ENCODE measurements at regions not wholly inside any gene's neighbourhood (a gene's known extent, or its start where the extent isn't known, plus 50 kb on each side); places are given as distances from the start of the nearest gene placed in this dataset.
"Not testable (repeated sequence)": the region's sequence is repeated elsewhere in the genome, so short reads cannot be mapped to it uniquely, and the experiment has no call there.

DNA sequence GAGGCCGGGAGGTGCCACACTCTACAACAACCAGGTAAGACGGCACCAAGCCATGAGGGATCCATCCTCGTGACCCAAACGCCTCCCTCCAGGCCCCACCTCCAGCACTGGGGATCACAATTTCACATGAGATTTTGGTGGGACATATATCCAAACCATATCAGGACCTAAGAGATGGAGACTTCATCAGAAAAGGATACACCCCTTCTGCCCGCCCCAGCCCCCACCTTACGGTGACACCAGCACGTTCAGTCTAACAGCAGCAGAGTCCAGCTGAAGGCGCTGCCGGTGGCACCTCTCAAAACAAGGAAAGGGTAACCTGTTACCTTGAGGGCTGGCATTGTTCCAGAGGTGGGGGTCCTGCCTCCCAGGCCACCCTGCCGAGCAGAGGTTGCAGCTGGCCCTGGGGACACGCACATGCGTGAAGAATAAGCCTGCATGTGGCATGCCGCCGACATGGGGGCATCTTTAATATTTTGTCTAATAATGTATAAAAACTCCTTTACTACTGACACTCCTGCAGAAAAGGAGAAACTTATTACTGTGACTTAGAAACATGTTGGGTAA, 154.4 kb downstream of the GALR1 start:
- TF ChIP-seq POLR2A (IDR thresholded peaks at IDR 0.05; ENCODE audit: extremely low read depth, insufficient read length) (no peak), MYC (IDR thresholded peaks at IDR 0.05; ENCODE audit: low read depth, low read length) (no peak)
- TF ChIP-seq, protein P1, sequence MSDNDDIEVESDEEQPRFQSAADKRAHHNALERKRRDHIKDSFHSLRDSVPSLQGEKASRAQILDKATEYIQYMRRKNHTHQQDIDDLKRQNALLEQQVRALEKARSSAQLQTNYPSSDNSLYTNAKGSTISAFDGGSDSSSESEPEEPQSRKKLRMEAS (IDR thresholded peaks at IDR 0.05; ENCODE audit: low read depth, low read length): no peak
- TF ChIP-seq, protein P2, sequence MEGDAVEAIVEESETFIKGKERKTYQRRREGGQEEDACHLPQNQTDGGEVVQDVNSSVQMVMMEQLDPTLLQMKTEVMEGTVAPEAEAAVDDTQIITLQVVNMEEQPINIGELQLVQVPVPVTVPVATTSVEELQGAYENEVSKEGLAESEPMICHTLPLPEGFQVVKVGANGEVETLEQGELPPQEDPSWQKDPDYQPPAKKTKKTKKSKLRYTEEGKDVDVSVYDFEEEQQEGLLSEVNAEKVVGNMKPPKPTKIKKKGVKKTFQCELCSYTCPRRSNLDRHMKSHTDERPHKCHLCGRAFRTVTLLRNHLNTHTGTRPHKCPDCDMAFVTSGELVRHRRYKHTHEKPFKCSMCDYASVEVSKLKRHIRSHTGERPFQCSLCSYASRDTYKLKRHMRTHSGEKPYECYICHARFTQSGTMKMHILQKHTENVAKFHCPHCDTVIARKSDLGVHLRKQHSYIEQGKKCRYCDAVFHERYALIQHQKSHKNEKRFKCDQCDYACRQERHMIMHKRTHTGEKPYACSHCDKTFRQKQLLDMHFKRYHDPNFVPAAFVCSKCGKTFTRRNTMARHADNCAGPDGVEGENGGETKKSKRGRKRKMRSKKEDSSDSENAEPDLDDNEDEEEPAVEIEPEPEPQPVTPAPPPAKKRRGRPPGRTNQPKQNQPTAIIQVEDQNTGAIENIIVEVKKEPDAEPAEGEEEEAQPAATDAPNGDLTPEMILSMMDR (IDR thresholded peaks at IDR 0.05; ENCODE audit: low read depth, low read length): no peak
- H3K4me3 ChIP-seq (ENCODE audit: low read depth, low read length): no peak overlapping the region
- DNase-seq (ENCODE audit: low read depth): no peak

DNA sequence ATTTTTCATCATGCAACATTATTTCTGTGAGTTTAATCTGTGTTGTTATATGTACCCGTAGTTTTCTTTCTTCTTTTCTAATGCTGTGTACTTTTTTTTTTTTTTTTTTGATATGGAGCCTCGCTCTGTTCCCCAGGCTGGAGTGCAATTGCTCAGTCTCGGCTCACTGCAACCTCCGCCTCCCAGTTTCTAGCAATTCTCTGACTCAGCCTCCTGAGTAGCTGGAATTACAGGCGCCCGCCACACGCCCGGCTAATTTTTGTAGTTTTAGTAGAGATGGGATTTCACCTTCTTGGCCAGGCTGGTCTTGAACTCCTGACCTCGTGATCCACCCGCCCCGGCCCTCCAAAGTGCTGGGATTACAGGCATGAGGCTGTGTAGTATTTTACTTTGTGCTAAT, 155.4 kb downstream of the GALR1 start:
- no peak for DNase-seq (ENCODE audit: low read depth)
- no peak overlapping the region for H3K4me3 ChIP-seq (ENCODE audit: low read depth, low read length)
- TF ChIP-seq, protein P1 (IDR thresholded peaks at IDR 0.05; ENCODE audit: low read depth, low read length): no peak
- TF ChIP-seq POLR2A (IDR thresholded peaks at IDR 0.05; ENCODE audit: extremely low read depth, insufficient read length) (no peak), MYC (IDR thresholded peaks at IDR 0.05; ENCODE audit: low read depth, low read length) (no peak)
- TF ChIP-seq, protein P2 (IDR thresholded peaks at IDR 0.05; ENCODE audit: low read depth, low read length): no peak

DNA sequence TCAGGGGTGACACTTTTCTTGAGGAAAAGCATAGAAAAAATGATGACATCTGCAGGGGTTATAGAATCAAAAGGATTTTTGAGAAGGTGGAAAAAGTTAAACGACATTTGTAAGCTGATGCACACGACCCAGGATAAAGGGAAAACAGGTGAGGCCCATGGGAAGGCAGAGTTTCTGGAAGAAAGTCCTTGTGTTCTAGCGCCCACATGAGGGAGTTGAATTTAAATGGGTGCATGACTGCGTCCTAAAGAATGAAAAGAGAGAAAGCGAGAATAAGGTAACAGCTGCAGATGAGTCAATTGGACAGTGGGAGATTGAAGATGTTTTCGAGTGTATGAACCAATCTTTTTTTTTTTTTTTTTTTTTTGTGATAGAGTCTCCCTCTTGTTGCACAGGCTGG, 158.1 kb downstream of the GALR1 start:
- no peak for DNase-seq (ENCODE audit: low read depth)
- H3K4me3 ChIP-seq (ENCODE audit: low read depth, low read length): no peak overlapping the region
- TF ChIP-seq, protein P1 (IDR thresholded peaks at IDR 0.05; ENCODE audit: low read depth, low read length): no peak
- TF ChIP-seq POLR2A (IDR thresholded peaks at IDR 0.05; ENCODE audit: extremely low read depth, insufficient read length) (no peak), MYC (IDR thresholded peaks at IDR 0.05; ENCODE audit: low read depth, low read length) (no peak)
- TF ChIP-seq, protein P2 (IDR thresholded peaks at IDR 0.05; ENCODE audit: low read depth, low read length): no peak

DNA sequence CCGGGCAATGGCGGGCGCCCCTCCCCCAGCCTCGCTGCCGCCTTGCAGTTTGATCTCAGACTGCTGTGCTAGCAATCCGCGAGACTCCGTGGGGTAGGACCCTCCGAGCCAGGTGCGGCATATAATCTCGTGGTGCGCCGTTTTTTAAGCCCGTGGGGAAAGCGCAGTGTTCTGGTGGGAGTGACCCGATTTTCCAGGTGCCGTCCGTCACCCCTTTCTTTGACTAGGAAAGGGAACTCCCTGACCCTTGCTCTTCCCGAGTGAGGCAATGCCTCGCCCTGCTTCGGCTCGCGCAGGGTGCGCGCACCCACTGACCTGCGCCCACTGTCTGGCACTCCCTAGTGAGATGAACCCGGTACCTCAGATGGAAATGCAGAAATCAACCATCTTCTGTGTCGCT, 171.9 kb downstream of the GALR1 start:
- not testable (repeated sequence) for DNase-seq (ENCODE audit: low read depth); H3K4me3 ChIP-seq (ENCODE audit: low read depth, low read length)

DNA sequence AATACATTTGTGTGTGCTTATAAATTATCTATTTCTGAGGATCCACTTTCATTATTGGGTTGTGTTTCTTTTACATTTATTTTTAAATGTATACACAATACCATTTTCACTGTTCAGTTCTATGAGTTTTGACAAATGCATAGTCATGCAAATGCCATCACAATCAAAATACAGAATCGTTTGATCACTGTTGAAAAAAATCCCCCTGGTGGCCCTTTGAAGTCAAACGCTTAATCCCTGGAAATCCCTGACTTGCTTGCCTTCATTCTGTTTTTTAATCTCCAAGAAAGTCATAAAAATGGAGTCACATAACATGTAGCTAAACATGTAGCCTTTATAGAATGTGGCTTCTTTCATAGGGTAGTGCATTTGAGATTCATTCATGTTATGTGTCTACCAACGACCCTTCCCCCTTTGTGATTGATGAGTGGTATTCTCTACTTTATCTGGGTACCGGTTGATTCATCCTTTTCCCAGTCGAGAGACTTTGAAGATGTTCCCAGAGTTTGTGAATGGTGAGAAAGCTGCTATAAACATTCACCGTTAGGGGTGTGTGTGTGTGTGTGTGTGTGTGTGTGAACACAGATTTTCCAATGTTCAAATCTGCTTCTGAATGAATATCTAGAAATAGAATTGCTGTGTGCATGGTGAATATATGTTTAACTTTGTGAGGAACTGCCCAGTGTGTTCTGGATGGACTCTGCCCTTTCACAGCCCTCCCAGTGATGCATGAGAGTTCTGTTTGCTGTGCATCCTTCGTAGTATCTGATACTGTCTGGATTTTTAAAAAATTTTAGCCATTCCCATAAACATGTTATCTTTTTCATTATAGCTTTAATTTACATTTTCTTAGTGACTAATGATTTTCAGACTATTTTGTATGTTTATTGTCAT, 173.6 kb downstream of the GALR1 start:
- H3K4me3 ChIP-seq (ENCODE audit: low read depth, low read length): no peak overlapping the region
- TF ChIP-seq, protein P2 (IDR thresholded peaks at IDR 0.05; ENCODE audit: low read depth, low read length): peak; percentile 6
- TF ChIP-seq, protein P1 (IDR thresholded peaks at IDR 0.05; ENCODE audit: low read depth, low read length): no peak
- TF ChIP-seq POLR2A (IDR thresholded peaks at IDR 0.05; ENCODE audit: extremely low read depth, insufficient read length) (no peak), MYC (IDR thresholded peaks at IDR 0.05; ENCODE audit: low read depth, low read length) (no peak)
- DNase-seq (ENCODE audit: low read depth): peak; percentile 14

DNA sequence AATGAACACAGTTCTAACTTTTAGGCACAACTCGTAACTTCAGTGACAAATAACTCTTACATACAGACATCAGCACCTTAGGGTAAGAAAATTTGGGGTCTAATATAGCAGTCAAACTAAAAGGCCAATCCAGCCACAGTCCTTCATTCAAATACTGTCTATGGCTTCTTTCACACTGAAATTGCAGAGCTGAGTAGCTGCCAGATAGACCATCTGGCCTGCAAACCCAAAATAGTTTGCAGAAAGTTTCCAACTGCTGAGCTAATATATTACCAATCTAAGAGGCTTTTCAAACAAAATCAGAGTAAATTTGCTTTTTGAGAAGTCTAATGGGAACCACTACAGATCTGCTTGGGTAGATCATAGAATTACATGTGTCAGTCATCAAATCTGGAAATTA, 183.4 kb downstream of the GALR1 start:
- TF ChIP-seq, protein P1 (IDR thresholded peaks at IDR 0.05; ENCODE audit: low read depth, low read length): no peak
- TF ChIP-seq MYC (IDR thresholded peaks at IDR 0.05; ENCODE audit: low read depth, low read length): no peak
- TF ChIP-seq POLR2A (IDR thresholded peaks at IDR 0.05; ENCODE audit: extremely low read depth, insufficient read length): no peak
- TF ChIP-seq, protein P2 (IDR thresholded peaks at IDR 0.05; ENCODE audit: low read depth, low read length): no peak
- no peak for DNase-seq (ENCODE audit: low read depth)

More for the DNA sequence above, 183.4 kb downstream of the GALR1 start:
- no peak overlapping the region for H3K4me3 ChIP-seq (ENCODE audit: low read depth, low read length)
